SK-N-SH treated with all-trans-retinoic acid at 6 μM for 48 hours (cell line): ENCODE measurements at regions not wholly inside any gene's neighbourhood (a gene's known extent, or its start where the extent isn't known, plus 50 kb on each side); places are given as distances from the start of the nearest gene placed in this dataset.

Experiments used
- BACH2 ChIP-seq: fragments of 250-450 bp; sonication (Bioruptor Pico); IDR thresholded peaks from 2 replicates; pipeline ENCODE4 v1.9.0; 2021; ENCODE audit warnings: mild to moderate bottlenecking, borderline replicate concordance
- PATZ1 ChIP-seq: fragments of 250-450 bp; sonication (Bioruptor Pico); IDR thresholded peaks from 2 replicates; pipeline ENCODE4 v1.8.0; 2020; ENCODE audit warnings: mild to moderate bottlenecking, moderate library complexity, borderline replicate concordance
- RARB ChIP-seq: fragments of 250-450 bp; sonication (Bioruptor Pico); IDR thresholded peaks from 2 replicates; pipeline ENCODE4 v1.8.0; 2021; ENCODE audit warnings: mild to moderate bottlenecking, moderate library complexity
- ZC3H10 ChIP-seq: fragments of 250-450 bp; sonication (Bioruptor Pico); IDR thresholded peaks from 2 replicates; pipeline ENCODE4 v1.5.1; 2021; ENCODE audit warnings: mild to moderate bottlenecking, moderate library complexity

- TF ChIP-seq PATZ1 (CRISPR knock-in tag) = no peak
- TF ChIP-seq RARB (CRISPR knock-in tag) = no peak
- TF ChIP-seq ZC3H10 (CRISPR knock-in tag) = no peak
- no peak for TF ChIP-seq BACH2 (CRISPR knock-in tag)
These were observed 113.5 kb downstream of the CBLN1 start for GRCh38 chr16:49168126-49168525.
